ENCODE measurements at regions not wholly inside any gene's neighbourhood (a gene's known extent, or its start where the extent isn't known, plus 50 kb on each side); places are given as distances from the start of the nearest gene placed in this dataset.

GRCh38 chr6:92510137-92510536 lies 909.2 kb downstream of the EPHA7 start:
- ATAC-seq (no peak), DNase-seq (ENCODE audit: low read depth in 1 of 2, low spot score in 1 of 2) (no peak), FAIRE-seq (no peak)
- no peaks in the 10 kb centered on the region for H3K9me3 ChIP-seq
- TF ChIP-seq, protein P1, sequence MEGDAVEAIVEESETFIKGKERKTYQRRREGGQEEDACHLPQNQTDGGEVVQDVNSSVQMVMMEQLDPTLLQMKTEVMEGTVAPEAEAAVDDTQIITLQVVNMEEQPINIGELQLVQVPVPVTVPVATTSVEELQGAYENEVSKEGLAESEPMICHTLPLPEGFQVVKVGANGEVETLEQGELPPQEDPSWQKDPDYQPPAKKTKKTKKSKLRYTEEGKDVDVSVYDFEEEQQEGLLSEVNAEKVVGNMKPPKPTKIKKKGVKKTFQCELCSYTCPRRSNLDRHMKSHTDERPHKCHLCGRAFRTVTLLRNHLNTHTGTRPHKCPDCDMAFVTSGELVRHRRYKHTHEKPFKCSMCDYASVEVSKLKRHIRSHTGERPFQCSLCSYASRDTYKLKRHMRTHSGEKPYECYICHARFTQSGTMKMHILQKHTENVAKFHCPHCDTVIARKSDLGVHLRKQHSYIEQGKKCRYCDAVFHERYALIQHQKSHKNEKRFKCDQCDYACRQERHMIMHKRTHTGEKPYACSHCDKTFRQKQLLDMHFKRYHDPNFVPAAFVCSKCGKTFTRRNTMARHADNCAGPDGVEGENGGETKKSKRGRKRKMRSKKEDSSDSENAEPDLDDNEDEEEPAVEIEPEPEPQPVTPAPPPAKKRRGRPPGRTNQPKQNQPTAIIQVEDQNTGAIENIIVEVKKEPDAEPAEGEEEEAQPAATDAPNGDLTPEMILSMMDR (IDR thresholded peaks at IDR 0.05) = no peak
- TF ChIP-seq E2F6 (IDR thresholded peaks at IDR 0.05; ENCODE audit: borderline replicate concordance, low read depth) = no peak
- TF ChIP-seq CEBPB (IDR thresholded peaks at IDR 0.05) = no peak
- no peak for TF ChIP-seq SREBF2 (IDR thresholded peaks at IDR 0.05)
- TF ChIP-seq JUNB (IDR thresholded peaks at IDR 0.05) = no peak
- H3K4me1 ChIP-seq = no peaks in the 10 kb centered on the region
- no peak overlapping the region for H3K27ac ChIP-seq
- no peak overlapping the region for H3K4me2 ChIP-seq
- WGBS (ENCODE audit: missing lambda C conversion rate) = 20% methylated on average over 1 of the region's 1 CpG
- ChIA-PET POLR2A (no interaction called here), CTCF (no interaction called here)
- H3K4me3 ChIP-seq = no peak overlapping the region

- Histone ChIP-seq H3K4me3 (no peak overlapping the region), H3K9me3 (no peaks in the 10 kb centered on the region), H3K4me1 (no peaks in the 10 kb centered on the region), H3K27ac (no peak overlapping the region), H3K4me2 (no peak overlapping the region)
- ChIA-PET POLR2A (no interaction called here), CTCF (no interaction called here)
- DNase-seq (ENCODE audit: low read depth in 1 of 2, low spot score in 1 of 2) (no peak), ATAC-seq (no peak), FAIRE-seq (no peak)
- WGBS (ENCODE audit: missing lambda C conversion rate) = 3% methylated on average over 3 of the region's 3 CpGs
- TF ChIP-seq EP300 (IDR thresholded peaks at IDR 0.05) = no peak
- TF ChIP-seq, protein P2, sequence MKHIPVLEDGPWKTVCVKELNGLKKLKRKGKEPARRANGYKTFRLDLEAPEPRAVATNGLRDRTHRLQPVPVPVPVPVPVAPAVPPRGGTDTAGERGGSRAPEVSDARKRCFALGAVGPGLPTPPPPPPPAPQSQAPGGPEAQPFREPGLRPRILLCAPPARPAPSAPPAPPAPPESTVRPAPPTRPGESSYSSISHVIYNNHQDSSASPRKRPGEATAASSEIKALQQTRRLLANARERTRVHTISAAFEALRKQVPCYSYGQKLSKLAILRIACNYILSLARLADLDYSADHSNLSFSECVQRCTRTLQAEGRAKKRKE (CRISPR knock-in tag; IDR thresholded peaks at IDR 0.05; ENCODE audit: low read depth) = no peak
- no peak for TF ChIP-seq ELK1 (IDR thresholded peaks at IDR 0.05; ENCODE audit: low read depth, low read length)
- no peak for TF ChIP-seq ZFP36 (IDR thresholded peaks at IDR 0.05; ENCODE audit: borderline replicate concordance, partially characterized antibody)
- no peak for TF ChIP-seq CBX8 (IDR thresholded peaks at IDR 0.05)
- no peak for TF ChIP-seq FOSL2 (IDR thresholded peaks at IDR 0.05)
- TF ChIP-seq FOSL2 (CRISPR knock-in tag; IDR thresholded peaks at IDR 0.05) = no peak
- no peak for TF ChIP-seq RNF2 (IDR thresholded peaks at IDR 0.05; ENCODE audit: borderline replicate concordance, low read depth)
These were observed 911.8 kb downstream of the EPHA7 start for GRCh38 chr6:92507552-92507951.

DNA sequence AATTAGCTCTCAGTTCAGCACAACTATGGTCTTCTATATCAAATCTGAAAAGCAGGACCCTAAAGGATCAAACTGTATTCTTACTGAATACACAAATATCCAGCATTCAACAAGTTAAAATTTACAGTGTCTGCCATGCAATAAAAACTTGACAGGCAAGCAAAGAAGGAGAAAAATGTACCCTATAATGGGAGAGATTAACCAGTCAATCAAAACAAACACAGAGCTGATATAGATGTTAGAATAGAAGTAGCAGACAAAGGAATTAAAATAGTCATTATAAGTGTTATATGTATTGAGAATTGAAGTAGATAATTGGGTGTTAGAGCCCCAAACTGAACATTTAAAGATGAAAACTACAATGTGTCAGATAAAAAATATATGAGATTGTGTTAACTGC lies 914.9 kb downstream of the EPHA7 start:
- CTCF ChIA-PET = no interaction called here
- Histone ChIP-seq H3K9me3 (no peaks in the 10 kb centered on the region), H3K4me3 (no peak overlapping the region), H3K4me2 (no peak overlapping the region), H3K4me1 (no peaks in the 10 kb centered on the region), H3K27ac (no peak overlapping the region)
- no peak for TF ChIP-seq RCOR1 (IDR thresholded peaks at IDR 0.05; ENCODE audit: low read depth, low read length)
- no peak for TF ChIP-seq RNF2 (IDR thresholded peaks at IDR 0.05; ENCODE audit: borderline replicate concordance, low read depth)
- TF ChIP-seq SMC3 (IDR thresholded peaks at IDR 0.05) = no peak
- no peak for TF ChIP-seq CHD4 (IDR thresholded peaks at IDR 0.05; ENCODE audit: borderline replicate concordance)
- no peak for TF ChIP-seq MAZ (IDR thresholded peaks at IDR 0.05; ENCODE audit: borderline replicate concordance, low read depth, low read length)
- ATAC-seq = no peak
- no peak for DNase-seq (ENCODE audit: low read depth in 1 of 2, low spot score in 1 of 2)
- POLR2A ChIA-PET = no interaction called here
- no peak for FAIRE-seq

DNA sequence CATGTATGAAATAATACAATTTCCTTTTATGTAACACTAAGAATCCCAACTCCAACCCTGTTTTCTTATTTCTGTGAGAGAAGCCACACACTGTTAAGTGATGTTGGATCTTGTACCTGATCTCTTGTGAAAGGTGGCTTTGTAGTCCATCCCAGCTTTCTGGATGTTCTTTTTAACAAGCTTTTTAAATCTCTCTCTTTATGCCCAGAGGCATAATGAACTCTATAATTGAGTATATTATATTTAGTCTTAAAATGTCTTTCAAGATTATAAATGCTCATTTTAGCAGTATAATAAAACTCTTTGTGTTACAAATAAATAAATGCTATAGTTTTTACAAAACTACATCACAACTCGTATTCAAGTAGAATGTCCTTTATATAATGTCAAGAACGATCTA lies 922.1 kb downstream of the EPHA7 start:
- TF ChIP-seq, protein P3, sequence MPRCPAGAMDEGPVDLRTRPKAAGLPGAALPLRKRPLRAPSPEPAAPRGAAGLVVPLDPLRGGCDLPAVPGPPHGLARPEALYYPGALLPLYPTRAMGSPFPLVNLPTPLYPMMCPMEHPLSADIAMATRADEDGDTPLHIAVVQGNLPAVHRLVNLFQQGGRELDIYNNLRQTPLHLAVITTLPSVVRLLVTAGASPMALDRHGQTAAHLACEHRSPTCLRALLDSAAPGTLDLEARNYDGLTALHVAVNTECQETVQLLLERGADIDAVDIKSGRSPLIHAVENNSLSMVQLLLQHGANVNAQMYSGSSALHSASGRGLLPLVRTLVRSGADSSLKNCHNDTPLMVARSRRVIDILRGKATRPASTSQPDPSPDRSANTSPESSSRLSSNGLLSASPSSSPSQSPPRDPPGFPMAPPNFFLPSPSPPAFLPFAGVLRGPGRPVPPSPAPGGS (IDR thresholded peaks at IDR 0.05) = no peak
- TF ChIP-seq EHF (CRISPR knock-in tag; IDR thresholded peaks at IDR 0.05) (no peak), CHD2 (IDR thresholded peaks at IDR 0.05; ENCODE audit: low read length, partially characterized antibody) (no peak), JUNB (IDR thresholded peaks at IDR 0.05) (no peak), CHD4 (IDR thresholded peaks at IDR 0.05; ENCODE audit: borderline replicate concordance) (no peak), ESRRA (IDR thresholded peaks at IDR 0.05; ENCODE audit: borderline replicate concordance, low read length) (no peak), E2F6 (IDR thresholded peaks at IDR 0.05; ENCODE audit: borderline replicate concordance, low read depth) (no peak)
- TF ChIP-seq, protein P4, sequence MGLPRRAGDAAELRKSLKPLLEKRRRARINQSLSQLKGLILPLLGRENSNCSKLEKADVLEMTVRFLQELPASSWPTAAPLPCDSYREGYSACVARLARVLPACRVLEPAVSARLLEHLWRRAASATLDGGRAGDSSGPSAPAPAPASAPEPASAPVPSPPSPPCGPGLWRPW (IDR thresholded peaks at IDR 0.05) = no peak
- WGBS (ENCODE audit: missing lambda C conversion rate) = 1% methylated on average over 2 of the region's 2 CpGs
- Histone ChIP-seq H3K4me1 (no peaks in the 10 kb centered on the region), H3K9me3 (no peaks in the 10 kb centered on the region), H3K4me2 (no peak overlapping the region), H3K27ac (no peak overlapping the region), H3K4me3 (no peak overlapping the region)
- ChIA-PET POLR2A (no interaction called here), CTCF (no interaction called here)
- FAIRE-seq (no peak), ATAC-seq (no peak), DNase-seq (ENCODE audit: low read depth in 1 of 2, low spot score in 1 of 2) (no peak)
